ENCODE measurements at regions not wholly inside any gene's neighbourhood (a gene's known extent, or its start where the extent isn't known, plus 50 kb on each side); places are given as distances from the start of the nearest gene placed in this dataset.

- Mint-ChIP-seq H3K4me3 (no peak overlapping the region), H3K27ac (no peak overlapping the region), H3K4me1 (no peaks in the 10 kb centered on the region), H3K36me3 (no peaks in the 10 kb centered on the region), H3K9me3 (peaks cover 4 to 26% (median 6%) of the 10 kb centered on the region in 3 donors), H3K27me3 (no peaks in the 10 kb centered on the region)
- no peaks in the 10 kb centered on the region for H3K27me3 ChIP-seq (replicated peaks in 1 of 2; ENCODE audit: control insufficient read depth in 2 of 2, extremely low read depth in 1 of 2, insufficient read depth in 2 of 2, low read length in 1 of 2)
- peaks cover 2% of the 10 kb centered on the region for H3K9me3 ChIP-seq
- H3K27ac ChIP-seq (ENCODE audit: low read length) = no peak overlapping the region
- DNase-seq (no peak), ATAC-seq (replicated peaks in 1 of 4) (no peak)
- H3K4me1 ChIP-seq (ENCODE audit: control insufficient read depth in 1 of 2, extremely low read depth in 1 of 2, insufficient read depth in 2 of 2, low read length in 2 of 2) = no peaks in the 10 kb centered on the region
- H3K36me3 ChIP-seq (ENCODE audit: control insufficient read depth in 2 of 2, extremely low read depth in 1 of 2, insufficient read depth in 1 of 2, low read length in 1 of 2) = no peaks in the 10 kb centered on the region
- ChIA-PET POLR2A (no interaction called here), CTCF (no interaction called here)
- no peak overlapping the region for H3K4me3 ChIP-seq (ENCODE audit: control insufficient read depth in 1 of 2, extremely low read depth in 1 of 2, low read length in 1 of 2)
- WGBS (ENCODE audit: insufficient coverage) = 53% methylated on average over 2 of the region's 3 CpGs
Observed at GRCh38 chr6:9623985-9624384, 790.9 kb downstream of the TFAP2A start.

GRCh38 chr6:9623228-9623832, 791.5 kb downstream of the TFAP2A start:
- H3K9me3 ChIP-seq = peaks cover 2% of the 10 kb centered on the region
- H3K4me1 Mint-ChIP-seq = no peaks in the 10 kb centered on the region
- no peaks in the 10 kb centered on the region for H3K27me3 Mint-ChIP-seq
- H3K27ac ChIP-seq (ENCODE audit: low read length) = no peak overlapping the region
- H3K4me1 ChIP-seq (ENCODE audit: control insufficient read depth in 1 of 2, extremely low read depth in 1 of 2, insufficient read depth in 2 of 2, low read length in 2 of 2) = no peaks in the 10 kb centered on the region
- CTCF ChIA-PET = no interaction called here
- 55% methylated on average over 4 of the region's 8 CpGs for WGBS (ENCODE audit: insufficient coverage)
- POLR2A ChIA-PET = no interaction called here
- no peak overlapping the region for H3K4me3 ChIP-seq (ENCODE audit: control insufficient read depth in 1 of 2, extremely low read depth in 1 of 2, low read length in 1 of 2)
- ATAC-seq (replicated peaks in 1 of 4) (no peak), DNase-seq (no peak)
- no peak overlapping the region for H3K27ac Mint-ChIP-seq
- no peak overlapping the region for H3K4me3 Mint-ChIP-seq
- peaks cover 4 to 26% (median 6%) of the 10 kb centered on the region in 3 donors for H3K9me3 Mint-ChIP-seq
- no peaks in the 10 kb centered on the region for H3K36me3 ChIP-seq (ENCODE audit: control insufficient read depth in 2 of 2, extremely low read depth in 1 of 2, insufficient read depth in 1 of 2, low read length in 1 of 2)
- H3K27me3 ChIP-seq (replicated peaks in 1 of 2; ENCODE audit: control insufficient read depth in 2 of 2, extremely low read depth in 1 of 2, insufficient read depth in 2 of 2, low read length in 1 of 2) = no peaks in the 10 kb centered on the region
- no peaks in the 10 kb centered on the region for H3K36me3 Mint-ChIP-seq

GRCh38 chr6:9621276-9621675, 793.6 kb downstream of the TFAP2A start:
- Mint-ChIP-seq H3K27ac (no peak overlapping the region), H3K27me3 (no peaks in the 10 kb centered on the region), H3K4me1 (no peaks in the 10 kb centered on the region), H3K4me3 (no peak overlapping the region), H3K36me3 (no peaks in the 10 kb centered on the region), H3K9me3 (peaks cover 4 to 20% (median 6%) of the 10 kb centered on the region in 3 donors)
- CTCF ChIA-PET = no interaction called here
- H3K27ac ChIP-seq (ENCODE audit: low read length) = no peak overlapping the region
- DNase-seq (no peak), ATAC-seq (replicated peaks in 1 of 4) (no peak)
- WGBS (ENCODE audit: insufficient coverage) = 100% methylated on average over 1 of the region's 3 CpGs
- no peaks in the 10 kb centered on the region for H3K27me3 ChIP-seq (replicated peaks in 1 of 2; ENCODE audit: control insufficient read depth in 2 of 2, extremely low read depth in 1 of 2, insufficient read depth in 2 of 2, low read length in 1 of 2)
- H3K4me3 ChIP-seq (ENCODE audit: control insufficient read depth in 1 of 2, extremely low read depth in 1 of 2, low read length in 1 of 2) = no peak overlapping the region
- no peaks in the 10 kb centered on the region for H3K36me3 ChIP-seq (ENCODE audit: control insufficient read depth in 2 of 2, extremely low read depth in 1 of 2, insufficient read depth in 1 of 2, low read length in 1 of 2)
- H3K9me3 ChIP-seq = peaks cover 2% of the 10 kb centered on the region
- POLR2A ChIA-PET = no interaction called here
- no peaks in the 10 kb centered on the region for H3K4me1 ChIP-seq (ENCODE audit: control insufficient read depth in 1 of 2, extremely low read depth in 1 of 2, insufficient read depth in 2 of 2, low read length in 2 of 2)

- Mint-ChIP-seq H3K4me3 (no peak overlapping the region), H3K27ac (no peak overlapping the region), H3K4me1 (no peaks in the 10 kb centered on the region), H3K9me3 (peaks cover 4 to 20% (median 6%) of the 10 kb centered on the region in 3 donors), H3K36me3 (no peaks in the 10 kb centered on the region), H3K27me3 (no peaks in the 10 kb centered on the region)
- DNase-seq = no peak
- peaks cover 1% of the 10 kb centered on the region for H3K9me3 ChIP-seq
- 78% methylated on average over 3 of the region's 3 CpGs for WGBS (ENCODE audit: insufficient coverage)
- CTCF ChIA-PET = no interaction called here
- no peaks in the 10 kb centered on the region for H3K36me3 ChIP-seq (ENCODE audit: control insufficient read depth in 2 of 2, extremely low read depth in 1 of 2, insufficient read depth in 1 of 2, low read length in 1 of 2)
- H3K27me3 ChIP-seq (replicated peaks in 1 of 2; ENCODE audit: control insufficient read depth in 2 of 2, extremely low read depth in 1 of 2, insufficient read depth in 2 of 2, low read length in 1 of 2) = no peaks in the 10 kb centered on the region
- H3K27ac ChIP-seq (ENCODE audit: low read length) = no peak overlapping the region
- H3K4me3 ChIP-seq (ENCODE audit: control insufficient read depth in 1 of 2, extremely low read depth in 1 of 2, low read length in 1 of 2) = no peak overlapping the region
- no peak for ATAC-seq (replicated peaks in 1 of 4)
- POLR2A ChIA-PET = no interaction called here
- no peaks in the 10 kb centered on the region for H3K4me1 ChIP-seq (ENCODE audit: control insufficient read depth in 1 of 2, extremely low read depth in 1 of 2, insufficient read depth in 2 of 2, low read length in 2 of 2)
Observed at GRCh38 chr6:9620687-9621086, 794.2 kb downstream of the TFAP2A start.

GRCh38 chr6:9620263-9620662, 794.6 kb downstream of the TFAP2A start:
- Mint-ChIP-seq H3K27me3 (no peaks in the 10 kb centered on the region), H3K27ac (no peak overlapping the region), H3K4me1 (no peaks in the 10 kb centered on the region)

GRCh38 chr6:9614778-9615177, 800.1 kb downstream of the TFAP2A start:
- no peaks in the 10 kb centered on the region for H3K4me1 Mint-ChIP-seq
- H3K36me3 Mint-ChIP-seq = no peaks in the 10 kb centered on the region
- 73% methylated on average over 3 of the region's 6 CpGs for WGBS (ENCODE audit: insufficient coverage)
- ChIA-PET CTCF (no interaction called here), POLR2A (no interaction called here)
- ATAC-seq (replicated peaks in 1 of 4) (no peak), DNase-seq (no peak)
- H3K27ac ChIP-seq (ENCODE audit: low read length) = no peak overlapping the region
- H3K27ac Mint-ChIP-seq = no peak overlapping the region
- no peaks in the 10 kb centered on the region for H3K27me3 ChIP-seq (replicated peaks in 1 of 2; ENCODE audit: control insufficient read depth in 2 of 2, extremely low read depth in 1 of 2, insufficient read depth in 2 of 2, low read length in 1 of 2)
- peaks cover 0 to 12% (median 4%) of the 10 kb centered on the region in 3 donors for H3K9me3 Mint-ChIP-seq
- H3K4me1 ChIP-seq (ENCODE audit: control insufficient read depth in 1 of 2, extremely low read depth in 1 of 2, insufficient read depth in 2 of 2, low read length in 2 of 2) = no peaks in the 10 kb centered on the region
- no peaks in the 10 kb centered on the region for H3K36me3 ChIP-seq (ENCODE audit: control insufficient read depth in 2 of 2, extremely low read depth in 1 of 2, insufficient read depth in 1 of 2, low read length in 1 of 2)
- no peak overlapping the region for H3K4me3 ChIP-seq (ENCODE audit: control insufficient read depth in 1 of 2, extremely low read depth in 1 of 2, low read length in 1 of 2)
- no peaks in the 10 kb centered on the region for H3K9me3 ChIP-seq
- H3K27me3 Mint-ChIP-seq = no peaks in the 10 kb centered on the region
- no peak overlapping the region for H3K4me3 Mint-ChIP-seq

More at GRCh38 chr6:9620263-9620662, 794.6 kb downstream of the TFAP2A start:
- Mint-ChIP-seq H3K4me3 (no peak overlapping the region), H3K36me3 (no peaks in the 10 kb centered on the region), H3K9me3 (peaks cover 4 to 16% (median 6%) of the 10 kb centered on the region in 3 donors)
- H3K9me3 ChIP-seq = no peaks in the 10 kb centered on the region
- no peaks in the 10 kb centered on the region for H3K4me1 ChIP-seq (ENCODE audit: control insufficient read depth in 1 of 2, extremely low read depth in 1 of 2, insufficient read depth in 2 of 2, low read length in 2 of 2)
- H3K27me3 ChIP-seq (replicated peaks in 1 of 2; ENCODE audit: control insufficient read depth in 2 of 2, extremely low read depth in 1 of 2, insufficient read depth in 2 of 2, low read length in 1 of 2) = no peaks in the 10 kb centered on the region
- ChIA-PET POLR2A (interaction anchor here in 1 of 2 donors (0.7 kb wide), 1 partner anchor 236 kb away, joined by 3 read pairs; no protein-coding TSS in a partner anchor), CTCF (no interaction called here)
- ATAC-seq (replicated peaks in 1 of 4) (no peak), DNase-seq (no peak)
- no peak overlapping the region for H3K27ac ChIP-seq (ENCODE audit: low read length)
- H3K4me3 ChIP-seq (ENCODE audit: control insufficient read depth in 1 of 2, extremely low read depth in 1 of 2, low read length in 1 of 2) = no peak overlapping the region
- H3K36me3 ChIP-seq (ENCODE audit: control insufficient read depth in 2 of 2, extremely low read depth in 1 of 2, insufficient read depth in 1 of 2, low read length in 1 of 2) = no peaks in the 10 kb centered on the region
- no CpG with 5 or more reads among the region's 2 CpGs for WGBS (ENCODE audit: insufficient coverage)

GRCh38 chr6:9612489-9612888, 802.4 kb downstream of the TFAP2A start:
- 57% methylated on average over 1 of the region's 2 CpGs for WGBS (ENCODE audit: insufficient coverage)
- H3K4me3 Mint-ChIP-seq = no peak overlapping the region
- H3K27me3 ChIP-seq (replicated peaks in 1 of 2; ENCODE audit: control insufficient read depth in 2 of 2, extremely low read depth in 1 of 2, insufficient read depth in 2 of 2, low read length in 1 of 2) = no peaks in the 10 kb centered on the region
- CTCF ChIA-PET = no interaction called here
- H3K4me3 ChIP-seq (ENCODE audit: control insufficient read depth in 1 of 2, extremely low read depth in 1 of 2, low read length in 1 of 2) = no peak overlapping the region
- H3K27ac ChIP-seq (ENCODE audit: low read length) = no peak overlapping the region
- POLR2A ChIA-PET = no interaction called here
- H3K9me3 ChIP-seq = no peaks in the 10 kb centered on the region
- no peaks in the 10 kb centered on the region for H3K27me3 Mint-ChIP-seq
- no peaks in the 10 kb centered on the region for H3K36me3 Mint-ChIP-seq
- ATAC-seq (replicated peaks in 1 of 4) = no peak
- DNase-seq = no peak
- H3K36me3 ChIP-seq (ENCODE audit: control insufficient read depth in 2 of 2, extremely low read depth in 1 of 2, insufficient read depth in 1 of 2, low read length in 1 of 2) = no peaks in the 10 kb centered on the region
- H3K4me1 Mint-ChIP-seq = no peaks in the 10 kb centered on the region
- no peak overlapping the region for H3K27ac Mint-ChIP-seq
- no peaks in the 10 kb centered on the region for H3K4me1 ChIP-seq (ENCODE audit: control insufficient read depth in 1 of 2, extremely low read depth in 1 of 2, insufficient read depth in 2 of 2, low read length in 2 of 2)
- peaks cover 0 to 12% (median 4%) of the 10 kb centered on the region in 3 donors for H3K9me3 Mint-ChIP-seq
